ENCODE measurements at regions not wholly inside any gene's neighbourhood (a gene's known extent, or its start where the extent isn't known, plus 50 kb on each side); places are given as distances from the start of the nearest gene placed in this dataset.

DNA sequence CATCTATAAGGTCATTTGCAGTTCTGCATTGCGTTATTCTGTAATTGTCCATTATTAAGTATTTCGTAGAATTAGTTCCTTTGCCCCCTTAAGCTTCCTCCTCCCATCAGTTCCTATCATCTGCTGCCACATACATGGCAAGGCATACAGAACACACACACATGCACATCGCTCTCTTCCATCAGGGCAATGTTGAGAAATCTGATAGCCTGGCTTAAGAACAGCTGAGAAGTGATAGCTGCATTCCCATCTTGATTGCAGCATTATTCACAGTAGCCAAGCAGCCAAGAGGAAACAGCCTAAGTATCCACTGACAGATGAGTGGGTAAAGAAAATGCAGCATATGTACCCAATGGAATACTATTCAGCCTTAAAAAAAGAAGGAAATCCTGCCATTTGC is 186.8 kb upstream of the CADM1 start:
- no peak for DNase-seq (ENCODE audit: low spot score)

DNA sequence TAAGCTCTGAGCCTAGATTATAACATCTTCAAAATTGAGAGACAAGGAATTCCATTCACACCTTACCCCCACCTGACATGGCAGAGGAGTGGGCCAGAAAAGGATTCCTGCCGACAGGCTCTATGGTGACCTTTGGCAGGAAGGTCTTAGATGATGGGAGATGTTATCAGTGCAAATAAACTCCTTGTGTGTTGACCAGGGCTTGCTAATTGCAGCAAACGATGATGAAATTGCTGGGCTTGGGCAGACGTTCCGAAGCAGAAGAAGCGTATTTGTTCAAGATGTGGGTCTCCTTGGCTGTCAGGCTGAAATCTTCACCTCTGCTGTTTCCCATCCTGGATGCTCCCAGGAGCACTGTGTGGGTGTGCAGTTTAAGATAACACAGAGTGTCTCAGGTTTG is 183.7 kb upstream of the CADM1 start:
- no peak for DNase-seq (ENCODE audit: low spot score)

- no peak for DNase-seq (ENCODE audit: low spot score)
These were observed 180.5 kb upstream of the CADM1 start for GRCh38 chr11:115684699-115685098.

- no peak for DNase-seq (ENCODE audit: low spot score)
These were observed 179.9 kb upstream of the CADM1 start for GRCh38 chr11:115684135-115684534.

GRCh38 chr11:115682888-115683287 is 178.7 kb upstream of the CADM1 start:
- DNase-seq (ENCODE audit: low spot score), result no peak

GRCh38 chr11:115682101-115682500 is 177.9 kb upstream of the CADM1 start:
- no peak for DNase-seq (ENCODE audit: low spot score)

DNA sequence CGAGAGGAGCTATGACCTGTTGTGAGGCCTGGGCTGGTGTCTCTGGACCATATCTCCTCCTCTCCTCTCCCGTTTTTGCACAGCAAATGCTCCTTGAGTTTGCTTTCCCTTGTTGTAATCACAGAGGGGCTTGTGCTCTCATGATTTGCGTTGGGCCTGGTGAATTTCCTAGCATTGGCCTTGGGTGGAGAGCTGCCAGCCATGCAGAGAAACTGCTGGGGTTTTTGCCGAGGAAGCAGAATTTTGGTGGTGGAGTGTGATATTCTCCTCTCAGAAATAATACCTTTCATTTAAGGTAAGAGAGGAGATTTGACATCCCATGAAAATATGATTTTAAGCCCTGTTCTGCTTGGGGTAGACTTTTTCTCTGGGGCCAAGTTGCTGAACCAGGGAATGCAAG is 175.7 kb upstream of the CADM1 start:
- DNase-seq (ENCODE audit: low spot score), result no peak

DNA sequence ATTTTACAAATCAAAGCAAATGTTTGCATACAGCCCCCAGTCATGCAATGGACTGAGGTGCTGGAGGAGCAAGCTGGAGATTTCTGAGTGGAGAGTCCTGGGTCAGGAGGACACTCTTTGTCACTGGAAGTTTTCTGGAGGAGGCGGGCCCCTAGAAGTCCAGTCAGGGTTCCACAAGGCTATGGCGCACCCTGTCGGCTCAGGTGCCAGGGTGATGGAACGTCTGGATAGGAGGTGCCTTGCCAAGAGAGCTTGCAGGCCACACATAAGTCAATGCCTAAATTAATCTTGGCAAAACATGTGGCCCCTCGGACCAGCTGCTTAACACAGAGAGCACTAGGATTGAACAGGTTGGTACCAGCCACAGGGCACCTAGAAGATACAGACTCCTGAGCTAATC is 174.7 kb upstream of the CADM1 start:
- no peak for DNase-seq (ENCODE audit: low spot score)

GRCh38 chr11:115677190-115677589 is 173.0 kb upstream of the CADM1 start:
- no peak for DNase-seq (ENCODE audit: low spot score)

GRCh38 chr11:115676768-115677167 is 172.6 kb upstream of the CADM1 start:
- DNase-seq (ENCODE audit: low spot score), result peak; percentile 78

- no peak for DNase-seq (ENCODE audit: low spot score)
These were observed 172.0 kb upstream of the CADM1 start for GRCh38 chr11:115676206-115676605.

GRCh38 chr11:115674937-115675544 is 170.8 kb upstream of the CADM1 start:
- no peak for DNase-seq (ENCODE audit: low spot score)

- DNase-seq (ENCODE audit: low spot score), result peak; percentile 58
These were observed 170.1 kb upstream of the CADM1 start for GRCh38 chr11:115674176-115674936.

DNA sequence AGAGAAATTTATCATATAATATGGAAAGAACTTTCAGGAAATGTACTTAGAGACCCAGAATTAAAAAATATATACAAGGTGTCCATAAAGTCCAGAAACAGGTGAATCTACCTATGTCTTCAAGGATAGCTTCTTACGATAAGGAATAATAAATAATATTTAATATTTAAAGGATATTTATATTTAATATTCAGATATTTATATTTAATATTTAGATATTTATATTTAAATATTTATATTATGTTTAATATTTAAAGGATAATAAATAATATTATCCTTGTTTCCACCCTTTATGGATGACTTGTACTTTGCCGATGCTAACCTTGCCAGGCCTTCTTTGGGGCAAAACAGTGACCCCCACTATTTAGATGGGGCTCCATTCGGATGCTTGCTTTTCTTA is 169.5 kb upstream of the CADM1 start:
- DNase-seq (ENCODE audit: low spot score), result no peak

- peak; percentile 90 for DNase-seq (ENCODE audit: low spot score)
These were observed 168.8 kb upstream of the CADM1 start for GRCh38 chr11:115672999-115673411.

GRCh38 chr11:115672412-115672811 is 168.2 kb upstream of the CADM1 start:
- DNase-seq (ENCODE audit: low spot score), result no peak

GRCh38 chr11:115670538-115671205 is 166.5 kb upstream of the CADM1 start:
- DNase-seq (ENCODE audit: low spot score), result no peak

DNA sequence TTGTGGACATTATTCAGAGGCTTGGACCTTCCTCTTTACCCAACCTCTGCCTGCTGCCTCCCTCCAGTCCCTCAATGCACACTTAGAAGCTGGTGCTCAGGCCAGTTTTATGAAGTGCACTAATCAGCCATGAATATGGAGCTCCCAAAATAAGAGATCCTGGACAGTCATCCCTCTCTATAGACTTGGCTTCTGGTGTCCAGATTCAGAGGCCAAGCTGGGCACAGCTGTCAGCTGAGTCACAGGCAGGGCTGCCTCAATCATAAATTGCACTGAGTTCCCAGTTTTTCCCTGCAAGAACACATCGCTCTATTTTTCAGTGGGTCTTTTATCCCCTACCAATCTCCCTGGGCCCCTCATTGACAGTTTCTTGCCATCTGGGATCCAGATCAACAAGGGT is 161.7 kb upstream of the CADM1 start:
- DNase-seq (ENCODE audit: low spot score), result peak; percentile 62

- DNase-seq (ENCODE audit: low spot score), result no peak
These were observed 161.1 kb upstream of the CADM1 start for GRCh38 chr11:115665175-115665821.

GRCh38 chr11:115664313-115664712 is 160.1 kb upstream of the CADM1 start:
- no peak for DNase-seq (ENCODE audit: low spot score)

DNA sequence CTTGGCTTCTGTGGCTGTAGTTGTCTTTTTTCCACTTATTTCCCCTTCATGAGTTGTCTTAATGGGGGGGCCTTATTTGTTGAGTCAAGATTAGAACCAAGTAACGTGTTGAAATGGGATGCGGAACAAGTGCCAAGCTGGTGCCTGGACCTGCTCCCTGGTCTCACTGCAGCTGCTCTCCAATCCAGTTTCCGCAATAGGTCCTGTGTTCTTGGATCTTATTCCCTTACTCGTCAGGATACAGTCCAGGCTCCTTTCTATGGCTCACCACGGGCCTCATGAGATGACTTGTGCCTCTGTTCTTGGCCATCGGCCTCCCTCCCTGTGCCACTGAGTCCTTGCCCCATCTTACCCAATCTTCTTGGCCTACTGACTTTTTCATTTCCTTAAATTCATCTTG is 159.6 kb upstream of the CADM1 start:
- no peak for DNase-seq (ENCODE audit: low spot score)

DNA sequence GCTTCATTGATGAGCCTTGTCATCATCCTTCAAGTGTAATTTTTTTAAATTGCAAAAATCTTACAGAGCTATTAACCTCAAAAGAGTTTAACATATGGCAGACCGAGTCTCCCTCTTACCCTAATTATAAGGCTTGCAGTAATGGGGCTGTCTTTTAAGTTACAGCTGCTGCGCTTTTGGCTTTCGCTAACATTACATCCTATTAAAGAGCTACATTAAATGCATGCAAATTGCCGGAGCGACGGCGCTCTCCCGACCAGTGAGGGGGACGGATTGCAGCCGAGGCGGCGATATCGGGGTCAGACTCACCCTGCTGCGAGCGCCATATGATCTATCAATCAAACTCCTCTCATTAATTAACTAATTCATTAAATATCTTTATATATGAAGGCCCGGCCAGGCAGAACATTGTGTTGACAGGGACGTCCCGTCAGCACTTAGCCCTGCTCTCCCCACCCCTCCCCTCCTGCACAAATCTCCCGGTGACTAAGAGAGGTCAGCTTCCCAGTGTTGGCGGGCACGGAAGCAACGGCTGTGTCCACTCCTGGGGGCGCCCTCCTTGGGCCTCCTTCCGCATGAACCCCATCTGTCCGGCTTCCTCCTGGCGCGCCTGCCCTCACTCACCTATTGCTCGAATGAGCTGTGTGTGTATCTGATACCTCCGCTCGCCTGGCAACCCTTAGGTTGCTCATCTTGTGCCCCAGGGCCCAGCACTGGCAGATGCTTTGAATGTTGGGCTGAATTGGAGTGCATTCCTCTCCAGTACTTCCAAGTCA is 156.0 kb upstream of the CADM1 start:
- DNase-seq (ENCODE audit: low spot score), result no peak
